ENCODE measurements at regions not wholly inside any gene's neighbourhood (a gene's known extent, or its start where the extent isn't known, plus 50 kb on each side); places are given as distances from the start of the nearest gene placed in this dataset.

GRCh38 chr16:35687781-35688180 is 2228.4 kb downstream of the TP53TG3F start:
- peaks cover 0 to 26% (median 0%) of the 10 kb centered on the region in 4 donors for H3K9me3 ChIP-seq
- TF ChIP-seq, protein P1, sequence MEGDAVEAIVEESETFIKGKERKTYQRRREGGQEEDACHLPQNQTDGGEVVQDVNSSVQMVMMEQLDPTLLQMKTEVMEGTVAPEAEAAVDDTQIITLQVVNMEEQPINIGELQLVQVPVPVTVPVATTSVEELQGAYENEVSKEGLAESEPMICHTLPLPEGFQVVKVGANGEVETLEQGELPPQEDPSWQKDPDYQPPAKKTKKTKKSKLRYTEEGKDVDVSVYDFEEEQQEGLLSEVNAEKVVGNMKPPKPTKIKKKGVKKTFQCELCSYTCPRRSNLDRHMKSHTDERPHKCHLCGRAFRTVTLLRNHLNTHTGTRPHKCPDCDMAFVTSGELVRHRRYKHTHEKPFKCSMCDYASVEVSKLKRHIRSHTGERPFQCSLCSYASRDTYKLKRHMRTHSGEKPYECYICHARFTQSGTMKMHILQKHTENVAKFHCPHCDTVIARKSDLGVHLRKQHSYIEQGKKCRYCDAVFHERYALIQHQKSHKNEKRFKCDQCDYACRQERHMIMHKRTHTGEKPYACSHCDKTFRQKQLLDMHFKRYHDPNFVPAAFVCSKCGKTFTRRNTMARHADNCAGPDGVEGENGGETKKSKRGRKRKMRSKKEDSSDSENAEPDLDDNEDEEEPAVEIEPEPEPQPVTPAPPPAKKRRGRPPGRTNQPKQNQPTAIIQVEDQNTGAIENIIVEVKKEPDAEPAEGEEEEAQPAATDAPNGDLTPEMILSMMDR (IDR thresholded peaks at IDR 0.05) = no peak
- intact Hi-C loops (cut with DNase I) = no loop called here
- H3K27ac ChIP-seq = no peak overlapping the region
- no peak overlapping the region for H3K4me3 ChIP-seq
- no peak for DNase-seq
- no peaks in the 10 kb centered on the region for H3K36me3 ChIP-seq
- no peaks in the 10 kb centered on the region for H3K4me1 ChIP-seq
- no peaks in the 10 kb centered on the region for H3K27me3 ChIP-seq
- WGBS, 2 donors = 49 to 54% methylated on average over 5 of the region's 5 CpGs

GRCh38 chr16:35689764-35690163 is 2230.4 kb downstream of the TP53TG3F start:
- no peaks in the 10 kb centered on the region for H3K27me3 ChIP-seq
- WGBS, 2 donors = 88 to 91% methylated on average over 7 of the region's 7 CpGs
- no peaks in the 10 kb centered on the region for H3K36me3 ChIP-seq
- no peak for TF ChIP-seq POLR2AphosphoS5 (IDR thresholded peaks at IDR 0.05)
- no peak for TF ChIP-seq POLR2A (IDR thresholded peaks at IDR 0.05)
- TF ChIP-seq EP300 (IDR thresholded peaks at IDR 0.05) = no peak
- TF ChIP-seq, protein P1 (IDR thresholded peaks at IDR 0.05) = no peak
- intact Hi-C loops (cut with DNase I) = no loop called here
- H3K4me3 ChIP-seq = no peak overlapping the region
- H3K9me3 ChIP-seq = peaks cover 0 to 43% (median under 1%) of the 10 kb centered on the region in 4 donors
- no peaks in the 10 kb centered on the region for H3K4me1 ChIP-seq
- no peak for DNase-seq
- no peak overlapping the region for H3K27ac ChIP-seq

- intact Hi-C loops (cut with DNase I) = no loop called here
- Histone ChIP-seq H3K27me3 (no peaks in the 10 kb centered on the region), H3K9me3 (peaks cover 0 to 48% (median 5%) of the 10 kb centered on the region in 4 donors), H3K4me1 (no peaks in the 10 kb centered on the region), H3K27ac (no peak overlapping the region), H3K4me3 (no peak overlapping the region), H3K36me3 (no peaks in the 10 kb centered on the region)
- DNase-seq = no peak
- WGBS, 2 donors = 80 to 86% methylated on average over 8 of the region's 8 CpGs
- TF ChIP-seq EP300 (IDR thresholded peaks at IDR 0.05) (no peak), POLR2A (IDR thresholded peaks at IDR 0.05) (no peak), POLR2AphosphoS5 (IDR thresholded peaks at IDR 0.05) (no peak)
- TF ChIP-seq, protein P1 (IDR thresholded peaks at IDR 0.05) = no peak
Observed at GRCh38 chr16:35690413-35690812, 2231.0 kb downstream of the TP53TG3F start.

DNA sequence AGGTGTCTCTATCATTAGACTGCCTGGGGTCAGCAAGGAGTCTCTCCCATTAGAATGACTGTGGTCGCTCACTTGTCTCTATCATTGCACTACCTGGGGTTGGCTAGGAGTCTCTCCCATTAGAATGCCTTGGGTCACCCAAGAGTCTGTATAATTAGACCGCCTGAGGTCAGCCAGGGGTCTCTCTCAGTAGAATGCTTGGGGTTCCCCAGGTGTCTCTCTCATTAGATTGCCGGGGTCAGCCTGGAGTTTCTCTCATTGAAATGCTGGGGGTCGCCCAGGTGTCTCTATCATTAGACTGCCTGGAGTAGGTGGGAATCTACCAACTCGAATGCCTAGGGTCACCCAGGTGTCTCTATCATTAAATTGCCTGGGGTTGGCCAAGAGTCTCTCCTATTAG is 2231.6 kb downstream of the TP53TG3F start:
- Histone ChIP-seq H3K4me3 (no peak overlapping the region), H3K27me3 (no peaks in the 10 kb centered on the region), H3K36me3 (no peaks in the 10 kb centered on the region), H3K27ac (no peak overlapping the region), H3K9me3 (peaks cover 0 to 44% (median 7%) of the 10 kb centered on the region in 4 donors), H3K4me1 (no peaks in the 10 kb centered on the region)
- WGBS, 2 donors = 66 to 67% methylated on average over 5 of the region's 5 CpGs
- DNase-seq = no peak
- intact Hi-C loops (cut with DNase I) = no loop called here
- TF ChIP-seq, protein P1 (IDR thresholded peaks at IDR 0.05) = no peak
- no peak for TF ChIP-seq POLR2AphosphoS5 (IDR thresholded peaks at IDR 0.05)
- no peak for TF ChIP-seq POLR2A (IDR thresholded peaks at IDR 0.05)
- TF ChIP-seq EP300 (IDR thresholded peaks at IDR 0.05) = no peak

GRCh38 chr16:35692824-35693223 is 2233.4 kb downstream of the TP53TG3F start:
- no peak overlapping the region for H3K27ac ChIP-seq
- 76 to 81% methylated on average over 3 of the region's 3 CpGs for WGBS, 2 donors
- no peaks in the 10 kb centered on the region for H3K4me1 ChIP-seq
- H3K27me3 ChIP-seq = no peaks in the 10 kb centered on the region
- H3K36me3 ChIP-seq = no peaks in the 10 kb centered on the region
- H3K4me3 ChIP-seq = no peak overlapping the region
- peaks cover 0 to 38% (median 11%) of the 10 kb centered on the region in 4 donors for H3K9me3 ChIP-seq
- TF ChIP-seq, protein P1 (IDR thresholded peaks at IDR 0.05) = no peak
- TF ChIP-seq POLR2AphosphoS5 (IDR thresholded peaks at IDR 0.05) (no peak), EP300 (IDR thresholded peaks at IDR 0.05) (no peak), POLR2A (IDR thresholded peaks at IDR 0.05) (no peak)
- intact Hi-C loops (cut with DNase I) = no loop called here
- no peak for DNase-seq

All from sigmoid colon (tissue), 6 donors.